M059J (cell line): ENCODE measurements at regions not wholly inside any gene's neighbourhood (a gene's known extent, or its start where the extent isn't known, plus 50 kb on each side); places are given as distances from the start of the nearest gene placed in this dataset.

ENCODE experiments used
- DNase-seq: peaks from one replicate; pipeline ENCODE4 v3.0.0-alpha.2; 2012; ENCODE audit warnings: low read depth

- no peak for DNase-seq
These were observed 473.6 kb upstream of the NRXN1 start for GRCh38 chr2:51505533-51505932.

DNA sequence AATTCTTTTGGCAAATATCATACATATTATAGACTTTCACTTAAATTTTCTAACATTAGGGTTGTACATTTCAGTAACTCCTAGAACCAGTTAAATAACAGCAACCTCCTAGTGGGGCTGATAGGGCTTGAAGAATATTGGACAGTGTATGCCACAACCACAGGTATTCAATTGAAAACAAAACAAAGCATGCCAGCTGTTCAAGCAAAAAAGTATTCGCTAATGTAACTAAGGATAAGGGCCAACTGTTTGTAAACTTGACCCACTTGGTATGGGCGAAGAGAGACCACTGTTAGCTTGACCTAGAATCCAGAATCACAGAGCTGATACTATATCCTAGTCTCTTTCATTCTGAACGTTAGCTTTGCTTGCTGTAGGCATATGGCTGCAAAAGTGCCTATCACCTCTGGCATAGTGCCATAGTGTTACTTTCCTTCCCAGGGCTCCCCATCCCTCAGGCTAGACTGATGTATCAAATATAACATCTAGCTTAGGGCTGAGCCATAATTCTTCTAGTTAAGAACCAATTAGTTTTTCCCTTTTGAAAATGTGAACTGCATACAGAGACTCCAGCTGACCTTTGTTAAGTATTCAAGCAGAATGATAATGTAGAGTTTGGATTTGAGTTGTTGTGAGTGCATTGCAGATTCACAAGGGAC is 458.8 kb upstream of the NRXN1 start:
- no peak for DNase-seq

DNA sequence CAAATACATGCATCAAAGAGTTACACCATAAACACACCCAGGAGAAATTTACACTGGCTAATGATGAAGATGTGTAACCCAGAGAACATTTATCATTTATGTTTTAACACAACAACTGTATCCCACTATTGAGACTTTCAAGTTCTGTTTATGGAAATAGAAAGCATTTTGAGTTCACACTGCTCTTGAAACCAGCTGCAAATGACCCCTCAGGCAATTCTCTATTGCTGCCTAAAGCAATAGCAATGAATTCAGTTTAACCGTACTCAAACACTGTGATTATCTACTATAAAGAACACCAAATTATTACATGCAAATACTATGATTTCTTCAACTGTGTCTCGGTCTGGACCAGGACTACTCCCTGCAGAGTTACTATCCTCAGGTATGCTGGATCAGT is 452.7 kb upstream of the NRXN1 start:
- no peak for DNase-seq

GRCh38 chr2:51483720-51484119 is 451.8 kb upstream of the NRXN1 start:
- DNase-seq = no peak

DNA sequence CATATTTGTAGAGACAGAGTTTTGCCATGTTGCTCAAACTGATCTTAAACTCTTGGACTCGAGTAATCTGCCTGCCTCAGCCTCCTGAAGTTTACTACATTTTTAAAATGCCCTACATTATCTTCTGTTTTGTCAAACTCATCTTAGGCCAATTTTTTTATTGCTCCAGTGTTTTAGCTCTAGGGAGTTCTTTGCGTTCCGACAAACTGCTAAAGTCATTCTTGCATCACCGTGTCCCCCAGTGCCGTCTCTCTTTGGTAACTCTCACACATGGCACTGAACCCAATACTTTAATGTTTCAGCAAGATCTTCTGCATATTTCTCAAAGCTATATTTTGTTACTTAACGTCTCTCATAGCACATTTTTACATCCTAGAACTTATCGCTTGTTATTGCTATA is 440.9 kb upstream of the NRXN1 start:
- no peak for DNase-seq

- no peak for DNase-seq
These were observed 440.4 kb upstream of the NRXN1 start for GRCh38 chr2:51472300-51472699.

DNA sequence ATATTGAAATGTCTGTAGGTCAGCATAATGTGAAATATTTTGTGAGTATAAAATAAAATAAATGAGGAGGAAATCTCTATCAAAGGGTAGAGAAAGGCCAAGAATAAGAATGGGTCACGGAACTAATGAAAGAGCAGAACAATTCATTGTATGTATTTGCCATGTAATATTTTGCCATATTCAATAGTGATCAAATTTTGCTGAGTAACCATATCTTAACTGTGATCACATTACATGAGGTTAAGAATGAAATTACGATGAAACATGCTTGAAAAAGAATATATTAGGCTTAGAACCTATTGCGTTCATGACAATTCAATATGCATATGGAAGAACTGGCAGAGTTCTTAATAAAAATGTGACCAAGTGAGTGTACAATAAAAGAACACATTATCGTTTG is 437.2 kb upstream of the NRXN1 start:
- DNase-seq = no peak

DNA sequence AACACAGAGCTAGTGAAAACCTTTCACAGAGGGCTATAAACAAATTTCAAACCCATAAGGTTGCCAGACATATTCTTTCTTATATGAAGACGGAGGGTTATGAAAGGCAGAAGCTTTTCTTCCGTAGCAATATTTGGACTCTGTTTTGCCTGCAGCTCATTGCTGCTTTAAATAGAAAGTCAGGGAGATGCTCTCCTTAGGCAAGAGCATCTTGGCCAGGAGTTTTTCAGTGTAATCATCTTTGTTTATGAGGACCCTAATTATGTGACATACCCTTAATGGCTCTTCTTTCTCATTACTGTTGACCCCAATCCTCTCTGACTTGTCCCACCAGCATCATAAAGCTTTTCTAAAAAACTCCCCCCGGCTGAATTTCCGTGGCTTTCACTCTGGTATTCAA is 433.4 kb upstream of the NRXN1 start:
- no peak for DNase-seq

DNA sequence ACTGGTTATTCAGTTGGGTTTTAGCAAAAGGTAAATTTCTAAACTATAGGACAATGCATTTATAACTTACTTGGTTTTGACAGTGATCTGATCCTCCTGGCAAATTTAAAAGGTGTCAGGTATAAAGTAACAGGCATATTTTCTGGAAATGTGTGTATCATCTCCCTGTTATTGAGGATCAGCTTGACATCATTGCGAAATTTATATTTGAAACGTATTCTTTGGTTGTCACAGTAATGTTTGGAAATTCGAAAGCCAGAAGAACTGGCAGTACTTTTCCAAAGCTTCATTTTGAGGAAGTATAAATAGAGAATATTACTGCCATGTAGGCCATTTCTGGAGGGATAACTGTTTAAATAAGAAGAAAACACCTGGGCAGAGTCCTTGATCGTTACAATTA is 422.2 kb upstream of the NRXN1 start:
- no peak for DNase-seq

GRCh38 chr2:51448911-51449310 is 417.0 kb upstream of the NRXN1 start:
- DNase-seq = no peak

DNA sequence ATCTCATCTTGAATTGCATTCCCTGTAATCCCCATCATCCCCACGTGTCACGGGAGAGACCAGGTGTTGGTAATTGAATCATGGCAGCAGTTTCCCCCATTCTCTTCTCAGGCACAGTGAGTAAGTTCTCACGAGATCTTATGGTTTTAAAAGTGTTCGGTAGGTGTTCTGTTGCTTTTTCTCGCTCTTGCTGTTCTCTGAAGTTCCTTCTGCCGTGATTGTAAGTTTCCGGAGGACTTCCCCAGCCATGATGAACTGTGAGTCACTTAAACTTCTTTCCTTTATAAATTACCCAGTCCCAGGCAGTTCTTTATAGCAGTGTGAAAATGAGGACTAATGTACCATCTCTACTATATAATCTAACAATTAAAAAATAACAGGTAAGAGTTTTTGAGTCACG is 409.9 kb upstream of the NRXN1 start:
- DNase-seq = no peak

DNA sequence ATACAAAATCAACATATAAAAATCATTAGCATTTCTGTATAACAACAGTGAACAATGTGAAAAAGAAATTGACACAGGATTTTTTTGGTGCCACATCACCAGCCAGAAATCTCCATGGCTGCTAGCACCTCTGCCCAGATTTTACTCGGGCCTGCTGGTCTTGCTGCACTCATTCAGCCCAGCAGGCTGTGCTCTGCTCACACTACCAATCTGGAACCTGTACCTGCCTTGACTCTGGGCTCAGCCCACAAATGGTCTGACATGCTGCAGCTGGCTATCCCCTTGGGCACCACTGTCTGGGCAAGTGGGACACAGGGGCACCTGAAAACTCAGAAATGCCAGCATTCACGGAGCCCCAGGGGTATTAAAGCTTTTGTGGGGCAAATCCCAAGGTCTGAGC is 392.5 kb upstream of the NRXN1 start:
- DNase-seq = no peak

GRCh38 chr2:51420511-51420910 is 388.6 kb upstream of the NRXN1 start:
- DNase-seq = no peak

GRCh38 chr2:51413726-51414125 is 381.8 kb upstream of the NRXN1 start:
- no peak for DNase-seq

DNA sequence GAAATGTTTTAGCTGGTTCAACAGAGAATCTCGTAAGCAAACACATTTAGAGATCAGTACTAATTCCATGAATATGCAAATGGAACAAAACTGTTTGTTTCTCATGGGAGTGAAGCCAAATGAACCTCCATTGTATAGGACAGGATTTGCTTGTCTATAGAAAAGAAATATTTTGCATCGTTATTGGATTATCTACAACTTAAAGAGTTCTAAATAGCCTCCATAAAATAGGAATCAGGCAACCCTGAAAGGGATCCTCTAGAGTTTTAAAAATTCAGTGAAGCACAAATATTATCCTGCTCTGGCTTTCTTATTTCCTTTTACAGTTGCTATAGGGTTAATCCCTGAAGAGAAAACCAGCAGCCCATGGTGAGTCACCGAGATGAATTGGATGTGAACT is 378.4 kb upstream of the NRXN1 start:
- DNase-seq = no peak

GRCh38 chr2:51409920-51410319 is 378.0 kb upstream of the NRXN1 start:
- DNase-seq = no peak

DNA sequence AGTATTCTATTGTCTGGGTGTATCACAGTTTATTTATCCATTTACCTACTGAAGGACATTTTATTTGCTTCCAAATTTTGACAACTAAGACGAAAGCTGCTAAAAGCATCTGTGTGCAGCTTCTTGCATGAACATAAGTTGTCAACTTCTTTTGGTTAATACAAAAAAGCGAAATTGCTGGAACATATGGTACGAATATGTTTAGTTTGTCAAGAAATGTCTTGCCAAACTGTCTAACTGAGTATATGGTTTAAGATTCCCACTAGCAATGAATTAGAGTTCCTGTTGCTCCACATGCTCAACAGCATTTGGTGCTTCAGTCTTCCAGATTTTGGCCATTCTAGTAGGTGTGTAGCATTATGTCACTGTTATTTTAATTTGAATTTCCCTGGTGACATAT is 372.3 kb upstream of the NRXN1 start:
- no peak for DNase-seq

GRCh38 chr2:51401546-51401945 is 369.6 kb upstream of the NRXN1 start:
- no peak for DNase-seq

DNA sequence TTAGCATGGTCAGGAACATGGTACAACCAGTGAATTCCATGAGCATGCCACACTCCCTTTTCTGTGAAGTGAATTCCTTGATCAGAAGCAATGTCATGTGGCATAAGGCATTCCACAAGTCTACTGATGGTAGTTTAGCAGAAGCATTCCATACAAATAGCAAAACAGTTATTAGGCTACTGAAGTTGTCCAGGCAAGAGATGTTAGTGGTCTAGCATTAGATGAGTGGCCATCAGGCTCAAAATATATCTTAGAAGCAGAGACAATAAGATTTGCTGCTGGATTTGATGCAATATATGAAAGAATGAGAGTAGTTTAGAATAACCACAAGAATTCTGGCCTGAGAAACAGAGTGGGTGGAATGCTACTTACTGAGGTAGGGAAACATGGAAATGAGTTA is 355.3 kb upstream of the NRXN1 start:
- DNase-seq = no peak

GRCh38 chr2:51379997-51380396 is 348.1 kb upstream of the NRXN1 start:
- DNase-seq = no peak

DNA sequence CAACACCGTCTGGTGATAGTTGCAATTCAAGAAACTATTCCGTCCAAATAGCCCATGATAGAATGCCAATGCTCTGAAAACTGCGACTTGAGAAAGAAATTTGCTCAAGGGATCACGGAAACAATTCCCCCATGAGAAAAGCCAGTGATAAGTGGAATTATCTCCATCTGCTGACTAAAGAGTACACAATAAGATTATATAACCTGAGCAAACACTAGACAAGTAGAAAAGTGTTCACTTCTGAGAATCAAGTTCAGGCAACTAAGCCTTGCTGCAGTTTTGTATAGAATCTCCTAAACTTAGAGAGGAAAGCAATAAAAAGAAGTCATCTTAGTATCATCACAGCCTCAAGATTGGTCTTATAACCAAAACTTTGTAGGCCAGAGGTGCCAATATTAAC is 336.3 kb upstream of the NRXN1 start:
- DNase-seq = no peak

DNA sequence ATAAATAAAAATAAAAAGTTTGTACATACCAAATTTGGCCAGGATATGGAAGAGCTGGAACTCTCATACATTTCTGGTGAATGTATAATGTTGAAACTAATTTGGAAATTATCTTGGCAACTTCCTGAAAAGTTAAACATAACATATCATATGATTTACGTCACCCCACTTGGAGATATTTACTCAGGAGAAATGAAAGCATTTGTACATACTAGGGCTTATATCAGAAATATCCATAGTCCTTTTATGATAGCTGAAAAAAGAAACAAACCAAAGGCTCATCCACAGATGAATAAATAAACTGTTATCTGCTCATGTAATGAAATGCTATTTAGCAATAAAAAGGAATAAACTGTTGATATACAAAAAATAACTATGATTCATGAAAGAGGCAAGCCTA is 318.2 kb upstream of the NRXN1 start:
- no peak for DNase-seq

GRCh38 chr2:51344886-51345285 is 313.0 kb upstream of the NRXN1 start:
- no peak for DNase-seq
